ENCODE measurements at regions not wholly inside any gene's neighbourhood (a gene's known extent, or its start where the extent isn't known, plus 50 kb on each side); places are given as distances from the start of the nearest gene placed in this dataset.

- intact Hi-C loops (cut with DNase I, micrococcal nuclease): no loop called here
- Histone ChIP-seq H3K36me3 (ENCODE audit: low read depth) (no peaks in the 10 kb centered on the region), H3K4me1 (ENCODE audit: low read depth) (no peaks in the 10 kb centered on the region), H3K4me3 (no peak overlapping the region), H3K9me3 (no peaks in the 10 kb centered on the region)
- no peak for ATAC-seq
- TF ChIP-seq, protein P1, sequence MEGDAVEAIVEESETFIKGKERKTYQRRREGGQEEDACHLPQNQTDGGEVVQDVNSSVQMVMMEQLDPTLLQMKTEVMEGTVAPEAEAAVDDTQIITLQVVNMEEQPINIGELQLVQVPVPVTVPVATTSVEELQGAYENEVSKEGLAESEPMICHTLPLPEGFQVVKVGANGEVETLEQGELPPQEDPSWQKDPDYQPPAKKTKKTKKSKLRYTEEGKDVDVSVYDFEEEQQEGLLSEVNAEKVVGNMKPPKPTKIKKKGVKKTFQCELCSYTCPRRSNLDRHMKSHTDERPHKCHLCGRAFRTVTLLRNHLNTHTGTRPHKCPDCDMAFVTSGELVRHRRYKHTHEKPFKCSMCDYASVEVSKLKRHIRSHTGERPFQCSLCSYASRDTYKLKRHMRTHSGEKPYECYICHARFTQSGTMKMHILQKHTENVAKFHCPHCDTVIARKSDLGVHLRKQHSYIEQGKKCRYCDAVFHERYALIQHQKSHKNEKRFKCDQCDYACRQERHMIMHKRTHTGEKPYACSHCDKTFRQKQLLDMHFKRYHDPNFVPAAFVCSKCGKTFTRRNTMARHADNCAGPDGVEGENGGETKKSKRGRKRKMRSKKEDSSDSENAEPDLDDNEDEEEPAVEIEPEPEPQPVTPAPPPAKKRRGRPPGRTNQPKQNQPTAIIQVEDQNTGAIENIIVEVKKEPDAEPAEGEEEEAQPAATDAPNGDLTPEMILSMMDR (IDR thresholded peaks at IDR 0.05): no peak
- DNase-seq: no peak
These were observed 152.0 kb upstream of the IGSF21 start for GRCh38 chr1:17955302-17956285.

DNA sequence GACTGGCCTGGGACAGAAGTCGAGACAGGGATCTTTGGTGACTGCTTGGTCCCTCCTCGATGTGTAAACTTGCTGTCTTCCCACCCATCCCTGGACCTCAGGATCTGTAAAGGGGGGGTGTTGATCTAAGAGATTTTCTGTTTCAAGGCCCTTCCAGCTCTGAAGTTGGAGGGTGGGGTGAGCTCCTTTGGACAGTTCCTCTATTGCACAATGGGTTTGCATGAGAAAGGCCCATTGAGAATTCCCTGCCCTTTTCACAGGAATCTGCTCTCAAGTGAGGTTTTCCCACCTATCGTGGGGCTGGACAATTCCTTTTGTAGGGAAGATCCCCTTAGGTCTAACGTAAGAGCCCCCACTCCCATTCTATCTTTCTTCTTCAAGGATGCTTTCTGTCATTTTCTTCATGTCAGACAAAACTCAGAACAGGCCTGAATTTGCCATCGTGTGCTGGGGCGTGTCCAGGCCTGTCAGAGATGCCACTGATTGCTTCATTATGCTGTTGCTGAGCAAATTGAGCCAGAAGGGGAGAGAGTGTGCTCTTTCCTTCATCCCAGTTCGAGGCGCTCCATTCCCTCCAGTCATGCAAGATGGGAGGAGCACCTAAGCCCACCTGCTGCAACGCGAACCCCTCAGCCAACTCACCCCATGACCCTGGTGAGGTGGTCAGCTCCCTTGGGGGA is 149.9 kb upstream of the IGSF21 start:
- TF ChIP-seq, protein P1 (IDR thresholded peaks at IDR 0.05): no peak
- no peaks in the 10 kb centered on the region for H3K36me3 ChIP-seq (ENCODE audit: low read depth)

GRCh38 chr1:17958704-17959103 is 148.9 kb upstream of the IGSF21 start:
- ATAC-seq (no peak), DNase-seq (no peak)
- intact Hi-C loops (cut with DNase I, micrococcal nuclease): no loop called here
- Histone ChIP-seq H3K36me3 (ENCODE audit: low read depth) (no peaks in the 10 kb centered on the region), H3K4me1 (ENCODE audit: low read depth) (no peaks in the 10 kb centered on the region), H3K9me3 (no peaks in the 10 kb centered on the region), H3K4me3 (no peak overlapping the region)
- TF ChIP-seq, protein P1 (IDR thresholded peaks at IDR 0.05): no peak

More for the DNA sequence above, 149.9 kb upstream of the IGSF21 start:
- no peaks in the 10 kb centered on the region for H3K4me1 ChIP-seq (ENCODE audit: low read depth)
- ATAC-seq: no peak
- no peak overlapping the region for H3K4me3 ChIP-seq
- no peaks in the 10 kb centered on the region for H3K9me3 ChIP-seq
- no peak for DNase-seq
- intact Hi-C loops (cut with DNase I, micrococcal nuclease): no loop called here

DNA sequence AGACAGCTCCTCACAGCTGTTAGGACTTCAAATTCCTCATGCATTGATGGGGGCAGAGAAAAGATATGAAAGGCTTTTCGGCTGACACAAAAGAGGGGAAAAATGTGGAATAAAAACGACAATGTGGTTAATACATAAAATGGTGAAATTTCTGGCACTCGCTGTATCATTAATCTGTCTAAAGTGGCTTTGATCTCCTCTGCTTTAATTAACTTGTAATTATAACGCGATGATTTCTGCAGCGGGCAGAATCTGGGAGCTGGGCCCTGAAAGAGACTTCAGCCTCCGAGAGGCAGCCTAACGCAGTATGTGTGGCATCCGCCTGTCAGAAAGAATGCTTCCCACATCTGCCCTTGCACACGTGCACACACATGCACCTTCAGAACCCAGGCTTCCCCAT is 144.1 kb upstream of the IGSF21 start:
- DNase-seq (no peak), ATAC-seq (no peak)
- H3K4me3 ChIP-seq: no peak overlapping the region
- H3K9me3 ChIP-seq: no peaks in the 10 kb centered on the region
- no peaks in the 10 kb centered on the region for H3K4me1 ChIP-seq (ENCODE audit: low read depth)
- intact Hi-C loops (cut with DNase I, micrococcal nuclease): no loop called here
- TF ChIP-seq, protein P1 (IDR thresholded peaks at IDR 0.05): no peak
- no peaks in the 10 kb centered on the region for H3K36me3 ChIP-seq (ENCODE audit: low read depth)

GRCh38 chr1:17965515-17966100 is 142.0 kb upstream of the IGSF21 start:
- H3K4me3 ChIP-seq: no peak overlapping the region
- no peaks in the 10 kb centered on the region for H3K9me3 ChIP-seq
- ATAC-seq (no peak), DNase-seq (no peak)
- no peaks in the 10 kb centered on the region for H3K4me1 ChIP-seq (ENCODE audit: low read depth)
- intact Hi-C loops (cut with DNase I, micrococcal nuclease): no loop called here
- TF ChIP-seq, protein P1 (IDR thresholded peaks at IDR 0.05): no peak
- H3K36me3 ChIP-seq (ENCODE audit: low read depth): no peaks in the 10 kb centered on the region
